Caco-2 (cell line): ENCODE measurements at regions not wholly inside any gene's neighbourhood (a gene's known extent, or its start where the extent isn't known, plus 50 kb on each side); places are given as distances from the start of the nearest gene placed in this dataset.

Experiments
- BruUV-seq: library from RNA; stranded (reverse); fragments of 400-500 nt; replicated peaks from 2 replicates; lab custom pipeline; 2021; lab: Mats Ljungman, UMichigan
- CTCF ChIA-PET: fragments of 300-600 bp; sonication (Branson Sonifier 250); formaldehyde crosslinking; loops from one replicate; lab custom pipeline; 2022; ENCODE audit warnings: antibody characterized with exemption; lab: Charles Lee
- POLR2A ChIA-PET: fragments of 300-600 bp; sonication (Branson Sonifier 250); formaldehyde crosslinking; loops from one replicate; lab custom pipeline; 2022; ENCODE audit warnings: antibody characterized with exemption; lab: Charles Lee
- DNase-seq, 2 experiments: peaks; one replicate each; pipeline versions ENCODE4 v3.0.0 to v3.0.0-alpha.2; 2020 to 2022
- H3K27me3 ChIP-seq: replicated peaks from 2 replicates; pipeline ENCODE4 v1.6.0; 2011; ENCODE audit warnings: low read length; ENCODE audit not compliant: control insufficient read depth, insufficient read depth
- H3K36me3 ChIP-seq: 2 replicates; pipeline ENCODE4 v1.5.1; 2011; ENCODE audit warnings: low read length; ENCODE audit not compliant: control insufficient read depth, insufficient read depth
- H3K4me1 ChIP-seq: fragments of 250-450 bp; sonication (Bioruptor Pico); 2 replicates; pipeline ENCODE4 v1.5.1; 2020; ENCODE audit warnings: mild to moderate bottlenecking
- H3K4me3 ChIP-seq: 2 replicates; pipeline ENCODE4 v1.5.1; 2011; ENCODE audit warnings: low read depth, mild to moderate bottlenecking, control low read depth, low read length
- H3K9me3 ChIP-seq: fragments of 250-450 bp; sonication (Bioruptor Pico); 2 replicates; pipeline ENCODE4 v1.5.1; 2020; ENCODE audit warnings: mild to moderate bottlenecking, moderate library complexity
- H3K27ac Mint-ChIP-seq: one replicate; pipeline ENCODE4 v1.8.0; 2022; ENCODE audit warnings: mixed read lengths; ENCODE audit not compliant: unreplicated experiment
- H3K27me3 Mint-ChIP-seq: one replicate; pipeline ENCODE4 v1.8.0; 2022; ENCODE audit warnings: mixed read lengths; ENCODE audit not compliant: insufficient read depth, unreplicated experiment
- H3K36me3 Mint-ChIP-seq: one replicate; pipeline ENCODE4 v1.8.0; 2022; ENCODE audit warnings: mild to moderate bottlenecking, mixed read lengths; ENCODE audit not compliant: insufficient read depth, unreplicated experiment
- H3K4me1 Mint-ChIP-seq: one replicate; pipeline ENCODE4 v1.8.0; 2022; ENCODE audit warnings: low read depth, mixed read lengths; ENCODE audit not compliant: unreplicated experiment
- H3K4me3 Mint-ChIP-seq: one replicate; pipeline ENCODE4 v1.8.0; 2022; ENCODE audit warnings: mild to moderate bottlenecking, moderate library complexity, mixed read lengths; ENCODE audit not compliant: unreplicated experiment
- H3K9me3 Mint-ChIP-seq: one replicate; pipeline ENCODE4 v1.8.0; 2022; ENCODE audit warnings: mixed read lengths; ENCODE audit not compliant: unreplicated experiment
- CTCF ChIP-seq, 2 experiments: fragments of 200-600 bp in 1 of 2; IDR thresholded peaks; 1 replicate in 1 of 2; 2 replicates in 1 of 2; pipeline versions ENCODE4 v1.5.1 to v1.8.0; 2011 to 2022; ENCODE audit warnings: antibody characterized with exemption in 1 of 2, control low read depth in 1 of 2, inconsistent platforms in 1 of 2, low read depth in 1 of 2, low read length in 1 of 2, mild to moderate bottlenecking in 1 of 2, moderate library complexity in 1 of 2; ENCODE audit not compliant: insufficient read depth in 1 of 2, severe bottlenecking in 1 of 2, unreplicated experiment in 1 of 2
- intact Hi-C: fragments of 100-400 bp; cut with micrococcal nuclease; formaldehyde crosslinking; loops from one replicate; pipeline ENCODE4 v1.10.0; 2022; ENCODE audit not compliant: unreplicated experiment

- H3K4me1 Mint-ChIP-seq, result peaks cover 9% of the 10 kb centered on the region
Measured at GRCh38 chr11:134730561-134731212, 318.6 kb upstream of the B3GAT1 start.

DNA sequence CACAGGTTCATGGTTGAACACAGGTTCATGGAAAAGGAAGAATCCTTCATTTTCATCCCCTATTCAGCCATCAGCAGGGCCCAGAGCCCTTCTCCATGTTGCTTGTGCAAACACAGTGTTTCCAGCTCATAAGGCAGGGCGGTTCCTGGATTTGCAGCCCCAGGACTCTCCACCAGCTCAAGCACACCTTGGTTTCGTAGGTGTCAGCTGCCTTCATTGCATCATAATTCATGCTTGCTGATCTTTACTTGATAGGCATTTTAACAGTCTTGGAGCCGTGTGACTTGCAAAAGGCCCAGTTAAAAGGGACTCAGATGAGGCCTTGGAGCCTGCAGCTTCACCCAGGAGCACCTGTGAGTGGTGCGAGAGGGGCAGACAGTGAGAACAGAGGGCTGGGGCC, 318.1 kb upstream of the B3GAT1 start:
- Histone ChIP-seq H3K4me3 (no peak overlapping the region), H3K9me3 (no peaks in the 10 kb centered on the region), H3K27me3 (no peaks in the 10 kb centered on the region), H3K36me3 (no peaks in the 10 kb centered on the region), H3K4me1 (peaks cover 23% of the 10 kb centered on the region)
- TF ChIP-seq CTCF (IDR thresholded peaks at IDR 0.05; ENCODE audit: insufficient read depth in 1 of 2, low read depth in 1 of 2, low read length in 1 of 2, severe bottlenecking in 1 of 2, unreplicated experiment in 1 of 2), result no peak
- intact Hi-C loops, result no loop called here
- no TSS peak for BruUV-seq
- Mint-ChIP-seq H3K4me3 (no peak overlapping the region), H3K9me3 (no peaks in the 10 kb centered on the region), H3K27ac (no peak overlapping the region), H3K27me3 (no peaks in the 10 kb centered on the region), H3K4me1 (peaks cover 9% of the 10 kb centered on the region), H3K36me3 (no peaks in the 10 kb centered on the region)
- no peak for DNase-seq
- POLR2A ChIA-PET, result no interaction called here
- CTCF ChIA-PET, result no interaction called here

More at GRCh38 chr11:134730561-134731212, 318.6 kb upstream of the B3GAT1 start:
- Histone ChIP-seq H3K27me3 (no peaks in the 10 kb centered on the region), H3K4me3 (no peak overlapping the region), H3K9me3 (no peaks in the 10 kb centered on the region), H3K36me3 (no peaks in the 10 kb centered on the region), H3K4me1 (peaks cover 23% of the 10 kb centered on the region)
- no peaks in the 10 kb centered on the region for H3K36me3 Mint-ChIP-seq
- no TSS peak for BruUV-seq
- TF ChIP-seq CTCF (IDR thresholded peaks at IDR 0.05; ENCODE audit: insufficient read depth in 1 of 2, low read depth in 1 of 2, low read length in 1 of 2, severe bottlenecking in 1 of 2, unreplicated experiment in 1 of 2), result no peak
- intact Hi-C loops, result no loop called here
- H3K27me3 Mint-ChIP-seq, result no peaks in the 10 kb centered on the region
- H3K4me3 Mint-ChIP-seq, result no peak overlapping the region
- ChIA-PET CTCF (no interaction called here), POLR2A (no interaction called here)
- H3K9me3 Mint-ChIP-seq, result no peaks in the 10 kb centered on the region
- no peak overlapping the region for H3K27ac Mint-ChIP-seq
- DNase-seq, result no peak

GRCh38 chr11:134728186-134728585, 316.1 kb upstream of the B3GAT1 start:
- ChIA-PET POLR2A (no interaction called here), CTCF (no interaction called here)
- peaks cover 2% of the 10 kb centered on the region for H3K9me3 Mint-ChIP-seq
- Histone ChIP-seq H3K4me3 (no peak overlapping the region), H3K9me3 (no peaks in the 10 kb centered on the region), H3K36me3 (no peaks in the 10 kb centered on the region), H3K27me3 (no peaks in the 10 kb centered on the region), H3K4me1 (peaks cover 23% of the 10 kb centered on the region)
- no peak overlapping the region for H3K4me3 Mint-ChIP-seq
- intact Hi-C loops, result no loop called here
- TF ChIP-seq CTCF (IDR thresholded peaks at IDR 0.05; ENCODE audit: insufficient read depth in 1 of 2, low read depth in 1 of 2, low read length in 1 of 2, severe bottlenecking in 1 of 2, unreplicated experiment in 1 of 2), result no peak
- H3K27ac Mint-ChIP-seq, result peak overlapping the region; percentile 27
- H3K36me3 Mint-ChIP-seq, result no peaks in the 10 kb centered on the region
- DNase-seq, result no peak
- no peaks in the 10 kb centered on the region for H3K4me1 Mint-ChIP-seq
- H3K27me3 Mint-ChIP-seq, result peaks cover 2% of the 10 kb centered on the region
- no TSS peak for BruUV-seq
